ENCODE measurements at regions not wholly inside any gene's neighbourhood (a gene's known extent, or its start where the extent isn't known, plus 50 kb on each side); places are given as distances from the start of the nearest gene placed in this dataset.
"Not testable (repeated sequence)": the region's sequence is repeated elsewhere in the genome, so short reads cannot be mapped to it uniquely, and the experiment has no call there.

DNA sequence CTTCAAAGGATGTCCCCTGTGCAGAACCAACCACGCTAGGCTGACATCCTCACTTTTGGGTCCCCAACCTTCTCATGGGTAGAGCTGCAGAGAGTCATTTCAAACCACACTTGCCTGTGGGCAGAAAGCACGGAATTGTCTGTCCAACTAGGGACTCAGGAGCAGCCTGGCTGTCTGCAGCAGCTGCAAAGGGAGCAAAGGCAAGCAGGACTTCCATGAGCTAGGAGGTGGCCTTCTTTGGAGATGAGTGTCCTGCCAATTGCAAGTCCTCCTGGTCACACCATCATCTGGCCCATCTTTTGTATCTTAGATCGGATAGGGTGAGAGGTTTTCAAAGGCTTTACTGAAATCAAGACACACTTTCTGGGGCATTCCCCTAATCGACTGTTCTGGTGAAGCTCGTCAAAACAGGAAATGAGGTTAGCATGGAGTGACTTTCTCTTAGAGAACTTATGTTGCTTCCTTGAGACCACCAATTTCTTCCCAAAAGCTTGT is 222.3 kb upstream of the PLGLB2 start:
- peak in 1 of 3 donors; percentile 19 for DNase-seq (ENCODE audit: low read depth in 2 of 3, low spot score in 2 of 3)

- DNase-seq (ENCODE audit: low read depth in 2 of 3, low spot score in 2 of 3) = not testable (repeated sequence)
Observed at GRCh38 chr2:87526258-87526657, 221.6 kb upstream of the PLGLB2 start.

GRCh38 chr2:87531968-87532715 is 215.7 kb upstream of the PLGLB2 start:
- peak in 1 of 3 donors; percentile 24 for DNase-seq (ENCODE audit: low read depth in 2 of 3, low spot score in 2 of 3)

- not testable (repeated sequence) for DNase-seq (ENCODE audit: low read depth in 2 of 3, low spot score in 2 of 3)
Observed at GRCh38 chr2:87533390-87534272, 214.3 kb upstream of the PLGLB2 start.

GRCh38 chr2:87534273-87534889 is 213.5 kb upstream of the PLGLB2 start:
- DNase-seq (ENCODE audit: low read depth in 2 of 3, low spot score in 2 of 3) = not testable (repeated sequence)

DNA sequence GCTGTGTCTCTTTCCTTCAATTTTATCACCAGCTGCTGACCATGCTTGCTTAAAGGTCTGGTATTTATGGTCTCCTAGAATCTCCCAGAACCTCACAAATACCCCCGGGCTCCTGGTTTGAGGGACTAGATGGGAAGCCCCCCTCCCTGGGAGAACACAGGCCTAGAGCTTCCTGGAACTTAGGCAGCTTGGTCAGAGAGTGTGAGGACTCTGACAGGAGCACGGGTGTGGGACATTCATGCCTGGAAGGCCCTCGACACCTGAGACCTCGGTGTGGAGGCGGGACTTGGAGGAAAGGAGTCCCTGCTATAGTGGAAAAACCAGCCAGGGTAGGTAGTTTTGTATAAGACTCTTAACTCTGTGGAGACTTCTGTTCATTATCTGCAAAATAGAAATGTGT is 211.5 kb upstream of the PLGLB2 start:
- not testable (repeated sequence) for DNase-seq (ENCODE audit: low read depth in 2 of 3, low spot score in 2 of 3)

- not testable (repeated sequence) for DNase-seq (ENCODE audit: low read depth in 2 of 3, low spot score in 2 of 3)
Observed at GRCh38 chr2:87537251-87537671, 210.6 kb upstream of the PLGLB2 start.

DNA sequence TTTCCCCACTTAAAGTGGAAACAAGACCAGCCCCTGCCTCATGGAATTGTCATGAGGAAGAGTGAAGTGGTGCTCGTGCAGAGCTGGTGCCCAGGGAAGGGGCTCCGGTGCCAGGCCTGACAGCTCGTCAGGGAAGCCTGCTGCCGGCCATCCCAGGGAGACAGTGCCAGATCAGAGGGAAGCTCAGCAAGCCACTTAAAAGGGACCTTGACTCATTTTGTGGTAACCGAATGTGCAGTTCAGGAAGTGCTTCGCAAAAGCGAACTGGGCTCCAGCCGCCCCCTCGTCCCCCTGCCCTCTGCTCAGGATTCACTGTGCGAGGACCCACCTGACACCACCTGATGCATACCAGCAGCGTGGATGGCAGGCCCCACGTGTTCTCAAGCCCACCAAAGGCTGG is 209.6 kb upstream of the PLGLB2 start:
- not testable (repeated sequence) for DNase-seq (ENCODE audit: low read depth in 2 of 3, low spot score in 2 of 3)

DNA sequence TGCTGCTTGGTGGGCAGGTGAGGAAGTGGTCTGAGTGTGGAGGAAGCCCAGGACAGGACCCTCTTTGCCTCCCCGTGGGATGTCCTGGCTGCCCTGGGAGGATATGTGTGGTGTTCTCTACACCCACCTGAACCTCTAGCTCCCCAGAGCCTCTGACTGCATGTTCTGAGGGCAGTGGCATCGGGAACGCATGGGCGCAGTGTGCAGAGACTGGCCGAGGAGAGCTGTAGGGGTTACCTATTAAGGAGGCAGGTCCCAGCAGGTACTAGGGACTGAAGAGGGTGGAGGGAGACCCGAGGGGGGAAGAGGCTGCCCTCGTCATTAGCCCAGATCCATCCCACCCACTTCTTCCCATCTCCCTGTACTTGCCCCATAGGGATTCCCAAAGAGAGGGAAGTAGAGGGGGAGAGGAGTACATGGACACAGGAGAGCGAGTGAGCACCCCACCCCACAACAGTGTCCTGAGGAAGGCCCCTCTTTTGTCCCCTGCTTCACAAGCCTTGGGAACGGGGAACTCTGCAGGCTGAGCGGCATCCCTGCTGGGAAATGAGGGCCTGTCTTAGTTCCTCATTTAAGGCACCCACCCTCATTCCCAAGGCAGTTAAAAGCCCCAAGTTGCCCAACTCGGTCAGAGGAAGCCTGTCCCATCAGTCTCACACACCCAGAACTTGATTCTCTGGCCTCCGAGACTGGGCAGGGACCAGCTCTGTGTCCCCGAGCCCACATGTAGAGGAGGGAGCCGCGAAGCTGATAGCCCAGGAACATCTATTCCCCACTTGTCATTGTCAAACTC is 208.5 kb upstream of the PLGLB2 start:
- not testable (repeated sequence) for DNase-seq (ENCODE audit: low read depth in 2 of 3, low spot score in 2 of 3)

DNA sequence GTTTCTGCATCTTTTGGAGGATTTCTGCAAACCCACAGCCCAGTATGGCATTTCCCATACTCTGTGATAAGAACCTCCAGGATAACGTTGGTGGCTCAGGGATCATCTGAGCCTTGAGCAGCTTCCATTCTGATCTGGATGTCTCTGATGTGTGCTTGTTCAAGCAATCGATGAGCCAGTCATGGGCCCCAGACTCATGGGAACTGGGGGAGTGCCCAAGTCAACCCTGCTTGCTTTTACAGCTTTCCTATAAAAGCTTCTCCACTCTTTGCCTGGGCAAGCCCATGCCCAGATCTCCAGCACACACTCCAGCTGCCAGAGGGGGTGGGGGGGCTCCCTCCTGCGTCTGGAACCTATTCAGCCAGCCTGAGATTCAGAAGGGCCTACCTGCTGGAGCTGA is 207.6 kb upstream of the PLGLB2 start:
- not testable (repeated sequence) for DNase-seq (ENCODE audit: low read depth in 2 of 3, low spot score in 2 of 3)

DNA sequence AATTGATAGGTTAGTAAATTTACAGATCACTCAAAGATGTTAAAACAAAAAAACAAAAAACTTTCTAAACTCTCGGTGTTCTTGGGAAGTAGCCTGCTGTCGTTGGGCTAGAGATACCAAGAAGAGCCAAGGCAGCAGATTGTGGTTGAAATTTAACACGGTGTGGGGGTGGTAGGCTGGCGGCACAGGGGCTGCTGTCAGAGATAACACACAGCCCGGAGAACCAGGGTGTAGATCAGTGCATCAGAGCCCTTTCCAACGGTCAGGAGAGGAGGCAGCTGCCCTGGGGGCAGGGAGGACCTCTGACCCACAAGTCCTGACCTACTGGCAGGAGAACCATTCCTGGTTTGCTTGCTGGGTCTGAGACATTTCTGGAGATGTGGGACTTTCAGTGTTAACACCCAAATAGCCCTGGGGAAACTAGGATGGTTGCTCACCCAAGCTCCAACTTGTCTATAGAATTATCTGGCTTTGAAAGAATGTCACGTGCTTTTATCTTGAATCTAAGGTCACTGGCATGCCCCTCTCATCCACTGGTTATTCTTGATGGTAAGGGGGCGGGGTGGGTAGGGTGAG is 205.2 kb upstream of the PLGLB2 start:
- peak in 2 of 3 donors; percentile 42 to 57 for DNase-seq (ENCODE audit: low read depth in 2 of 3, low spot score in 2 of 3)

DNA sequence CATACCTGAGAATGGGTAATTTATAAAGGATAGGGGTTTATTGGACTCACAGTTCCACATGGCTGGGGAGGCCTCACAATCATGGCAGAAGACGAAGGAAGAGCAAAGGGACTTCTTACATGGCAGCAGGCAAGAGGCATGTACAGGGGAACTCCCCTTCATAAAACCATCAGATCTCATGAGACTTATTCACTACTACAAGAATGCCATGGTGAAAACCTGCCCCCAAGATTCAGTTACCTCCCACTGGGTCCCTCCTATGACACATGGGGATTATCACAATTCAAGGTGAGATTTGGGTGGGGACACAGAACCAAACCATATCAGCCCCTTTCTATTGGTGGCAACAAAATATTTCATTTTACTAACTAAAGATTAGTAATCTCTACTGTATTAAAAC is 204.1 kb upstream of the PLGLB2 start:
- DNase-seq (ENCODE audit: low read depth in 2 of 3, low spot score in 2 of 3) = not testable (repeated sequence)

GRCh38 chr2:87547106-87547505 is 200.8 kb upstream of the PLGLB2 start:
- not testable (repeated sequence) for DNase-seq (ENCODE audit: low read depth in 2 of 3, low spot score in 2 of 3)

DNA sequence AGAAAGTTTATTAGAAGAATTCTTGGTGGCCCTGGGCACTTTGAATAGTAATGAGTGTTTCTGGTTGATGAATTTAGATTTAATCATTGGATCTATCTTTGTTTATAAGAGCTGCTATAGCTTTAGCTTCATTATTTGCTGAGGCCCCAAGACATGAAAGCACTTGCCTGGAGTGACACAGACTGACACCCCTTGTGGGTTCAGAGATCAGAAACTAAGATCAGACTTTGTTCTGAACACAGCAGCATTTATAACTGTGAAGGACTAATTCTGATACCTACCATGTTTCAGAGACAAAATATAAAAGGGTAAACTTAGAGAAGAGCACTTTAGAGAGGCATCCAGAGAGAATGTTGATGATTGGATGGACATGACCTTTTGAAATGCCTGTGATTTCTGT is 199.9 kb upstream of the PLGLB2 start:
- DNase-seq (ENCODE audit: low read depth in 2 of 3, low spot score in 2 of 3) = not testable (repeated sequence)

- not testable (repeated sequence) for DNase-seq (ENCODE audit: low read depth in 2 of 3, low spot score in 2 of 3)
Observed at GRCh38 chr2:87548681-87549536, 199.0 kb upstream of the PLGLB2 start.

DNA sequence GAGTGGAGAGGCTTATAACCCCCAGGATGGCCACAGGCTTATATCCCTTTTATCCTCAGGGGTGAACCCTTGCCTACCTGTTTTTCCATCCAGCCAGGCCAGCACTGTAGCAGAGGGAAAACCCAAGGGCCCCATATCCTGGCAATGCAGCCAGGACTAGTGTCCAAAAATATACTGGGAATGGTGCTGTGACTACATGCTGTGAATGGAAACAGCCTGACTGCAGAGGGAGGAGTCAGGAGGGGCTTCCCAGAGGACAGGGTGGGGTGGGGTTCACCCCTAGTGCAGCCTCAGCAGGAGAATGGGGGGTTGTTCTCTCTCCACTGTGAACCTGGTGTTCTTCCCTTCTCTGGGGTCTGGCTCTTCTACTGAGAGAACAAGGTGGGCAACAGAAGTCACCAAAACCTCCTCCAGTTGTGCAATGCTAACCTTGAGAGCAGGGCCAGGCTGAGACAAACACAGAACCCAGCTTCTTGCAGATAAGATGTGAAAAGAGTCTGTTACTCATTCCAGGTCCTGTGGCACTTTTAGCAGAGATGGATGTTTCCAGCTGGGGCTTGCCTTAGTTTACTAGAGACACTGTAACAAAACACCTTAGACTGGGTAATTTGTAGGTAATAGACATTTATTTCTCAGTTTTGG is 198.2 kb upstream of the PLGLB2 start:
- not testable (repeated sequence) for DNase-seq (ENCODE audit: low read depth in 2 of 3, low spot score in 2 of 3)

- DNase-seq (ENCODE audit: low read depth in 2 of 3, low spot score in 2 of 3) = not testable (repeated sequence)
Observed at GRCh38 chr2:87554678-87555077, 193.2 kb upstream of the PLGLB2 start.

DNA sequence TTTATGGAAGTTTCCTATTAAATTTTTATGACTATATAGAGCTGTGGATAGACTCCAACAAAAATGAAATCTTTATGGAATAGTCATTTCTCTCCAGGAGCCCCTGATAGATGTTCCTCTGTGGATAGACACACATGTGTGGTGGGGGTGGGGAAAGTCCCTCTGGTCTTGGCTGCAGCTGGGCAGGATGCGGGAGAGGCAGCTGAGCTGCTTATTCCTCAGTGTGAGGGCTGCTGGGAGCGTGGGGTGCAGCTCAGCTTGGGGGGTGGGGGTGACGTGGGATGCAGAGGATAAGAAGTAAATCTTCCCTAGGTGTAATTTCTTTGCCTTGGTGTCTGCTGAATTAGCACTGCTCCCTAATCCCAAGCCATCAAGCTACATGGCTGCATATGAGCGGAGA is 192.8 kb upstream of the PLGLB2 start:
- DNase-seq (ENCODE audit: low read depth in 2 of 3, low spot score in 2 of 3) = not testable (repeated sequence)

Data from hematopoietic multipotent progenitor cell (in vitro differentiated cells).